IPS-NIHi7 (cell line): ENCODE measurements at regions not wholly inside any gene's neighbourhood (a gene's known extent, or its start where the extent isn't known, plus 50 kb on each side); places are given as distances from the start of the nearest gene placed in this dataset.
"Not testable (repeated sequence)": the region's sequence is repeated elsewhere in the genome, so short reads cannot be mapped to it uniquely, and the experiment has no call there.

ENCODE experiments used
- DNase-seq: peaks from one replicate; pipeline ENCODE4 v3.0.0; 2012; ENCODE audit warnings: mixed read lengths; ENCODE audit errors: extremely low spot score

DNA sequence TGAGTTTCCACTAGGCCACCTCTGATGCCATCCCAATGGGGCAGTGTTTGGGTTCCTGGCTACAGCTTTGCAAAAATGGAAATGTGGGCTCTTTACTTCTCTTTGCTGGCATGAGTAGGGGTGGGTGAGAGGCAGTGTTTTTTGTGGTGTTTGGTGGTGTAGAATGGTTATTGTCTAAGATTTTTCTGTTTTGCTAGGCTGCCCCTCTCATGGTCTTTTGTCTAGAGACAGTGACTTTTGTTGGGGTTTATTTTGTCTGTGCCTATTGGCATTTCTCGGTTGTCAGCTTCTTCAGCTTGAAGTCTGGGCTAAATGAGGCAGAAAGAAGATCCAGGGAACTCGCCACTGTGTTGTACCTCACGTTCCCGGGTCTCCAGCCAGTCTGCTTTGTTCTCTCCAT is 112.1 kb downstream of the CENPF start:
- no peak for DNase-seq

DNA sequence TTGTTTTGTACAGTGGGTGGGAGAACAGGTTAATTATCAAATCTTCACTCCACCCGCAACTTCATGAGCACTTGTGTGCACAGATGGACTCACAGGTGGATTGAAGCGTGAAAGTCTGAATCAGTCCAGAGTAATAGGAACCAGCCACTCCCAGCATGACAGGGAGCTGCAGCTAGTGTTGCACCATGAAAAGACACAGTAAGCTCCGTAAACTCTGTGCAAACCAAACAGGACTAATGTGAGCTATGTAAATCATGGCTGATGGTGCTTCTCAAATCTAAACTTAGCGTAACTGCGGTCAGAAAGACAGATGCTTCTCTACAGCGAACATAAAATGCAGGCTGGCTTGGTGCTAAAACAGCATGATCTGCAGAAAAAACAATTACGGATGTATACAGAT is 114.4 kb downstream of the CENPF start:
- no peak for DNase-seq

DNA sequence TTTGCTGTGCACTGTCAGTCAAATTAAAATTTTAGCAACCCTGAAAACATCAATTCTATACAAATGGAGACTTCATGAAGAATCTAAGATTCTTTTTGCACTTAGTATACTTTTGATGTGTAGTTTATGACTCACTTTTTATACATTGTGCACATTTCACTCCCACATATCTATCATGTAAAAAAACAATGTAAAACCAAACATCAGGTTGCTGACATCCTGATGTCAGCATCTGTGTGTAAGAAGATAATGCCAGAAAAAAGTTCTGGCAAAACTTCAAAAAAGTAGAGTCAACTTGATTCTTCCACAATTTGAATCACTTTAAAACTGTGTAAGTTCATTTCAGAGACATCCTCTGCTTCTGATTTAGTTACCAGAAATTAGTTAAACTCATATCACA is 115.7 kb downstream of the CENPF start:
- no peak for DNase-seq

DNA sequence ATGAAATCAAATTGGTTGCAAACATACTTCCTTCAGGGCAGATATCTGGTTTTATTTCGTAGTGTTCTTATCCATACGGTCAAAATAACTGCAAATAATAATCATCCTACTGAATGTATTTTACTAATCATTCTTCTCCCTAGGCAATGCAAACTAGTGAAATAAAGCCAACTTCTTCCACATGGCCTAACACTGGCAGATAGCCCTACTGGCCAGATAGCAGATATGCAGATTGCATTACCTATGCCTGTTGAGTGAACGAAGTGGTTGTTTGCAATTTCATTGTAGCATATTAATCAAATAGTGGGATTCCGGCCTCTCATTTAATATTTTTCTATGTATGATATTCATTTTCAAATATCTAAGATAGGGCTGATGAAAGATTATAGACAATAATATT is 116.2 kb downstream of the CENPF start:
- DNase-seq = peak; percentile 28

DNA sequence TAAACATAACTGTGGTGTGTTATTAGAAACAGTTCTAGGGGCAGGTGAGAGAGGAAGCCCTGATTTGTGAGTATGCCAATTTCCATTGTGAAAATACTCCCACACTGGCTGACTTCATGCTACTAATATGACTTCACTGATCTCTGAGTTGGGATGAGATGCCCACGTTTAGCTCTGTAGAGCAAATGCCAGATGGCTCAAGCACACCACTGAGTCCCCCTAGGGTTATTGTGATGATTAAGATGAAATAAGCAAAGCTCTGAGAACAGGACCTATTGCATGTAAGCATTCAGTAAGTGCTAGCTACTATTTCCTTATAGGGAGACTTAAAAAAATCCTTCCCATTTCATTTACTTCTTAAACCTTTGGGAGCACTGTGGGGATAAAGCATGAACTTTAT is 117.6 kb downstream of the CENPF start:
- no peak for DNase-seq

DNA sequence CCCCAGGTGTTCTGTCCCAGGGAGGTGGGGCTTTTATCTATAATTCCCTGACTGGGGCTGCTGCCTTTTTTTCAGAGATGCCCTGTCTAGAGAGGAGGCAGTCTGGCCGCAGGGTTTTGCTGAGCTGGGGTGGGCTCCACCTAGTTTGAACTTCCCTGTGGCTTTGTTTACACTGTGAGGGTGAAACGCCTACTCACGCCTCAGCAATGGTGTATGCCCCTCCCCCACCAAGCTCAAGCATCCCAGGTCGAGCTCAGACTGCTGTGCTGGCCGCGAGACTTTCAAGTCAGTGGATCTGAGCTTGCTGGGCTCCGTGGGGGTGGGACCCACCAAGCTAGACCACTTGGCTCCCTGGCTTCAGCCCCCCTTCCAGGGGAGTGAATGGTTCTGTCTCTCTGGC is 124.3 kb downstream of the CENPF start:
- DNase-seq = peak; percentile 18

DNA sequence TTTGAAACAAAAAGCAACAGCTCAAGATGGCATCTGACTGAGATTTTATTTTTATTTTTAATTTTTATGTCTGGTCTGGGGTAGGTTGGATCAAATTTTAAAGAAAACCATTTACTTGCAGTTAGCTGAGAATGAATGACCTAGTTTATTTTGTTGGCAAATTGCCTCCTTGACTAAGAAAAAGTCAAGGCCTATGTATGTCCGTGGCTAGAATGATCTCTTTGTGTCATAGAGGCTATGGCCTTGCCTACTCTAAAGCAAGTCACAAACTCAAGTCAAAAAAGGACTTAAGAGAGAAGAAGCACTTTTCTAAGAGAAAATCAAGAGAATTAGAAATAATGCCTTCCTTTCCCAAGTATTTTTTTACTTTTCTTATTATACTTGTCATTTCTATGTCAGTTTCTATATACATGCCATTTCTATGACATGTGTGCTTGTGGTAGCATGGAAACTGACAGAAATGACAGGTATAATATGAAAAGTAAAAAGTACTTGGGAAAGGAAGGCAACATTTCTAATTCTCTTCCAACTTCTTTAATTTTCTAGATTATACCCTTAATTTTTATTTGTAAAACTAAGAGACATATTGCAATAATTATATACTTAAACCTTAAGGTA is 136.7 kb downstream of the CENPF start:
- DNase-seq = no peak

DNA sequence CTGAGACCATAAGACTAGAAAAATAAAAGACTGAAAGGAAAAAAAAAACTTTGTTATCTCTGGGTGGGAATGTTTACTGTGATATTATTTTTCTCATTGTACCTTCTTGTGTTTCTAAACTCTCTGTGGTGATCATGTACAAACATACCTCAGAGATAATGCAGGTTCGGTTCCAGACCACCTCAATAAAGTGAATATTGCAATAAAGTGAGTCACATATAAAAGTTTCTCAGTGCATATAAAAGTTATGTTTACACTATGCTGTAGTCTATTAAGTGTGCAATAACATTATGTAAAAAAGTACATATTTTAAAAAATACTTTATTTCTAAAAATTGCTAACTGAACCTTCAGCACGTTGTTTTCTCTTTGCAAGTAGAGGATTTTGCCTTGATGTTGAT is 137.5 kb downstream of the CENPF start:
- DNase-seq = no peak

DNA sequence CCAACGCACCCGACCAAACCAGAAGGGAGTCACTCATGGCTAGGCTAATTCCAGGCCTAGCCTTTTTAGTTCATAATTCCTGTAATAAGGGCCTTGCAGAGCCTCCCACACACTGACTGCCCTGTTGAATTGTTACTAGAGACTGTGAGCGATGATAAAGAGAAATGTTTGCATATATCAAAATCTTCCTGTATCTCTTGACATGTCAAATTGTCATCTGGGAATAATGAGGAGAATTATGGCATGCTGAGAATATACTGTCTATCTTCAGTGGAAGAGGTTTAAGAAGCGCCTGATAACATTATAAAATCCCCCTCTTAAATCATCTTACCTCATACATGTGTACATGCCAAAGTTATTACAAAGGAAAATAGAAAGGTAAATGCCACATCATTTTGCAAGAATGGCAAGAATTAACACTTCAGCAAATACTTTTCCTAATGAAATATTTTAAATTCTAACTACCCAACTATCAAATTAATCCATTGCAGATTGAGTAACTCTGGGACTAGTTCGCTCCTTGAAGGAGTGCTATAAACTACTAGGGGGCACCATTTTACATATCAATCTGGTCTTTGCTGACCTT is 144.1 kb downstream of the CENPF start:
- DNase-seq = no peak

DNA sequence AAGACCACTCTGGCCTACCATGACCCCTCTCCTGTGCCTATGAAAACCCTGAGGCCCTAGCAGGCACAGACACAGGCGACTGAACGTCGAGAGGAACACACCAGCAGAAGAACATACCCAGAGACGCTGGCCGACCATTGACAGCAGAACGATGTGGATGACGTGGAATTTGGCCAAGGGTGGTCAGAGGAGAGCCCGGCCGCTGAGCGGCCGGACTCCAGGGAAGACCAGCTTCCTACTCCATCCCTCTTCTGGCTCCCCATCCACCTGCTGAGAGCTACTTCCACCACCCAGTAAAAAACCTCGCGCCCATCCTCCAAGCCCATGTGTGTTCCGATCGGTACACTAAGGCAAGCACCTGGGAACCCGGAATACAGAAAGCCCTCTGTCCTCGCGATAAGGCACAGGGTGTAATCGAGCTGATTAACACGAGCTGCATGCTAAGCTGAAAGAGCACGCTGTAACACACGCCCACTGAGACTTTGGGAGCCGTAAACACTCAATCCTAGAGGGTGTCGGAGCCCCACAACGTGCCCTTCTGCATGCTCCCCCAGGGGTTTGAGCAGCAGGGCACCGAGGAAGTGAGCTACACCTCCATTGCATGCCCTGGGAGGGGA is 150.3 kb downstream of the CENPF start:
- DNase-seq = no peak

DNA sequence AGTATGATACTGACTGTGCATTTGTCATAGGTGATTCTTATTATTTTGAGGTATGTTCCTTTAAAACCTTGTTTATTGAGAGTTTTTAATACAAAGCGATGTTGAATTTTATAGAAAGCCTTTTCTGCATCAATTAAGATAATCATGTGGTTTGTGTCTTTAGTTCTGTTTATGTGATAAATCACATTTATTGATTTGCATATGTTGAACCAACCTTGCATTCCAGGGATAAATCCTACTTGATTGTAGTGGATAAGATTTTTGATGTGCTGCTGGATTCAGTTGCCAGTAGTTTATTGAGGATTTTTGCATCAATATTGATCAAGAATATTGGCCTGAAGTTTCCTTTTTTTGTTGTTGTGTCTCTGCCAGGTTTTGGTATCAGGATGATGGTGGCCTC is 158.0 kb downstream of the CENPF start:
- no peak for DNase-seq

DNA sequence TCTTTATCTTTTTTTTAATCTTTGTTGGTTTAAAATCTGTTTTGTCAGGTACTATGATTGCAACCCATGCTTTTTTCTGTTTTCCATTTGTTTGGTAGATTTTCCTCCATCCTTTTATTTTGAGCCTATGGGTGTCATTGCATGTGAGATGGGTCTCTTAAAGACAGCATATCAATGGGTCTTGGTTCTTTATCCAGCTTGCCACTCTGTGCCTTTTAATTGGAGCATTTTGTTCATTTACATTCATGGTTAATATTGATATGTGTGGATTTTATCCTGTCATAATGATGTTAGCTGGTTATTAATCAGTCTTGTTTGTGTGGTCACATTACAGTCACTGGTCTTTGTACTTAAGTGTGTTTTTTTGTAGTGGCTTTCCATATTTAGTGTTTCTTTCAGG is 159.9 kb downstream of the CENPF start:
- DNase-seq = no peak

DNA sequence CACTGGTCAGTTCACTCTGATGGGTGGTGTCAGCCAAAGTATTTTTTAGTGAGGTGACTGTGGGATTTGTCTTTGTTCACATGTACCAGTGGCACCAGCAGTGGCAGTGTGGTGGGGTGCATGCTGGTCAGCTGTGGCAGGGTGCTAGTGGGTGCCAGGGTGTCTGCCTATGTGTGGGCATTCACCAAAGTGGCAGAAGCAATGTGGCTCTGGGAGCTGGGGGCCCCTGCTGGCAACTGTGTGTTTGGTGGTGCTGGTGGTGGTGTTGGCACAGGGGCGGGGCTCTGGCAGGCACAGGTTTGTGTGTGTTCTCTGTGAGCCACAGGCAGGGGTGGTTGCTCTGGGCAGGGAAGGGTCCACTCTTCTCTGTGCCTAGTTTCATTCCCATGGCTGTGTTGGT is 161.5 kb downstream of the CENPF start:
- DNase-seq = no peak

DNA sequence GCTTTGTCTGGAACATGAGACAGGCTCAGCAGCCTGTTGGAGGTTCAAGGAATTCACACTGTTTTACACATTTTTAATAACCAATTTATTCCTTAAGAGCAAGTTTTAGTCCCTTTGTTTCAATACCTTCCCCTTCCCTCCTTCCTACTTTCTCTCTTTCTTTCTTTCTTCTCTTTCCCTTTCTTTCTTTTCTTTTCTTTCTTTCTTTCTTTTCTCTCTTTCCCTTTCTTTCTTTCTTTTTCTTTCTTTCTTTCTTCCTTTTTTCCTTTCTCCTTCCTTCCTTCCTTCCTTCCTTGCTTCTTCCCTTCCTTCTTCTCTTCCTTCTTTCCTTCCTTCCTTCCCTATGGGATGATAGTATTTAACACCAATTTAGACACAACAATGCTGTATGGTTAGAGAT is 164.2 kb downstream of the CENPF start:
- no peak for DNase-seq

DNA sequence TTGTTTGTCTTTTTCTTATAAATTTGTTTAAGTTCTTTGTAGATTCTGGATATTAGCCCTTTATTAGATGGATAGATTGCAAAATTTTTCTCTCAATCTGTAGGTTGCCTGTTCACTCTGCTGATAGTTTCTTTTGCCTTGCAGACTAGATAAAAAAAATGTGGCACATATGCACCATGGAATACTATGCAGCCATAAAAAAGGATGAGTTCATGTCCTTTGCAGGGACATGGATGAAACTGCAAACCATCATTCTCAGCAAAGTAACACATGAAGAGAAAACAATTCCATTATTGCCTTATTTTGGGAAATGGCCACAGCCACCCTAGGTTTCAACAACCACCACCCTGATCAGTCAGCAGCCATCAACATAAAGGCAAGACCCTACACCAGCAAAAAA is 166.7 kb downstream of the CENPF start:
- DNase-seq = not testable (repeated sequence)

DNA sequence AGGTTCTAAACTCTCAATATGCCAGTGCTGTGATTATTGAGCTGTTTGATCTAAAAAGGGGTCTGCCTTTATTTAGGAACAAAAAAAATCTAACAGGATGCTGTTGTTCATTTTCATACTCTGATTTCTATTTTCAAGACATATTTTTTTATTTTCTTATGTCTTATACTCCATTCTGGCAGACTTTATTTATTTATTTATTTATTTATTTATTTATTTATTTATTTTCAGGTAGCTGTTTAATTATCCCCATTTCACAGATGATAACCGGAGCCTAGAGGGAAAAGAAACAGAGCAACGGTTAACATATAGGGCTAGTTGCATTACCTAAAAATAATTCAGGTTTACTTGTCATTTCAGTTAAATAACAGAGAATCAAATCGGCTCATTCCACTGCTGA is 174.4 kb downstream of the CENPF start:
- DNase-seq = no peak

DNA sequence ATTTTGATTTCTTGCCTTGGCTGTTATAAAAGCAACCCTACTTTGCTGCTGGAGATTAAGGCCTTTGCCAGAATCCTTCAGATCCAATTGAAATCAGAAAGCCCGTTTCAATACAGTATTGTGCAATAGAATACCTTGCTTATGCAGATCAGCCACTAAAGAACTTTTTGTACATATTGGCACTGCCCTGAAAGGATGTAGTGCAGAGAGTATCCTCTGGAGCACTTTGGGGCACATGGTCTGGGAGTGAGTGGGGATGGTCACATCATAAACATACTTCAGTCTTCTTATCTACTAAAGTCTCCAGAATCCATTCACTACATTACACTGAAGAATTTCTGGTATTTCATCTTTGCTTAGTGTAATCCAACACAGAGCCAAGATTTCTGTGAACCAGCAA is 189.0 kb downstream of the CENPF start:
- no peak for DNase-seq

DNA sequence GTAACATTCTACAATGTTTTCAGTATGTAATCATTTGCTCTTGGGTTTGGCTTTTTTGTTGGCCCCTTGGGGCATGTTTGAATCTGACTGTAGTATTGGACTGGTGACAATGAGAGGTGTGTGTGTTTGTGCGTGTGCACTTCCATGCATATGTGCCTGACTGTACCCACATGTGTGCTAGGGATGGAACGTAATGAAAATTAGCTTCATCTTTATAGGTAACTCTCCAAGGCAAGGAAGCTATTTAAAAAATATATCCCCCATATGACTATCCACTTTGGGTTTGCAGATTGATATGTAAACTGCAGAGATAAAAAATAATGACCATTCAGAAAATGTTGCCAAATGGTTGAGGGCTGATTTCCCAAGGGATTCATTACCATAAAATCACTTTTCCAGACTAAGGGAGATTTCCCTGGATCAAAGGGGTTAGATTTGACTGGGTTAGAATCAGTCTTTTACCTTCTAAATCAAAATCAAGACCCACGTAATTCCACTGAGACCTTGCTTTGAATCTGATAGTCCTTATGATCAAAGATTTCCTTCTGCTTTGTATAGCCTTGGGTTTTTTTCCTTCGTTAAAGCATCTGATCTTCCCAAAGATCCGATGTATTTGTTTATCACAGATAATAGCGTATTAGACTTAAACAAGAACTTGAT is 189.7 kb downstream of the CENPF start:
- DNase-seq = no peak

DNA sequence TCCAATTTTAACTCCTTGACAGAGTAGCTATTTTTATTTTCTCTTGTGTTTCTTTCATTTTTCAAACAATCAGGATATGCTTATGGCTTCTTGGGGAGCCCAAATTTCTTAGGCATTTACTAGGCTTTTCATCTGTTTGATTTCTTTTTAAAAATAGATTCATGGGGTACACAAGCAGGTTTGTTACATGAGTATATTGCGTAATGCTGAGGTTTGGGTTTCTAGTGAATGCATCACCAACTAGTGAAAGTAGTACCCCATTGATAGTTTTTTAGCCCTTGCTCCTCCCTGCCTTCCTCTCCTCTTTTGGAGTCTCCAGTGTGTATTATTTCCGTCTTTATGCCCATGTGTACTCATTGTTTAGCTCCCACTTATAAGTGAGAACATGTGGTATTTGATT is 190.7 kb downstream of the CENPF start:
- no peak for DNase-seq

DNA sequence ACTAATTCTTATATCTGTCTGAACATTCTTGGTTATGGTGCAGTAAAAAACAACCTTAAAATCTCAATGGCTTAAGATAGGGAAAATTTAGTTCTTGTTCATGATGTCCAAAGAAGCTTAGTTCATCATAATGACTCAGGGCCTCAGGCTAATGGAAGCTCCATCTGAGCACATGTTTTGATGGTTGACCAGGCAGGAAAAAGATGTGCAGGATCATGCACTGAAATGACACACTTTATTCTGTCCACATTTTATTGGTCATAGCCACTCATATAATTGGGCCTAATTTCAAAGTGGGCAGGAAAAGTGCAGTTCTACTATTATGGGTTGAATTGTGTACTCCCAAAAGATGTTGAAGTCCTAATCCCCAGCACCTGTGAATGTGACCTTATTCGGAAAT is 198.2 kb downstream of the CENPF start:
- DNase-seq = no peak

DNA sequence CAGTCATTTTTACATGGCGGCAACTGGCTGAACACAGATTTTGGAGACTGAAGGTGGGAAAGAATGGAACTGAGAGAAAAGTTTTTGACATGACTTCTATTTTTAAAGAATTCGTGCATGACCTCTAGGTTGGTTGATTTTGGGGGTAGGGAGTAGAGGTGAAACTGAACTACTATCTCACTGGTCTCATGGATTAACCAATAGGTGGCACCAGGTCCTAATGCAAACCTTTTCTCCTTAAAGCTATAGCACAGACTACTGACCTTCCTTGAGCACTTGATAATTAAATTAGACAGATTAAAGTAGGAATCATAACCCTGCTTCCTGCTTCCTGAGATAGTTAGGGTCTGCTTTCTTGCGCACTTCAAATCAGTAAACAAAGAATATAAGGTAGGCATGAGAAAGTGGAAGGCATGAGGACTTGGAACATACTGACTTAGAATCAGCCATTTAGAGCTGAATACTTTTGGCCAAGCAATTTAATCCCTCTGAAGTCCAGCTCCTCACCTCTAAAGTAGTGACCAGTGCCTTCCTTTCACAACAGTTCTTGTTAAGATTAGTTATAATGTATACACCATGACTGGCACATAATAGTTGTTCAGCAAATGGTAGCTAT is 206.0 kb downstream of the CENPF start:
- DNase-seq = peak; percentile 45

DNA sequence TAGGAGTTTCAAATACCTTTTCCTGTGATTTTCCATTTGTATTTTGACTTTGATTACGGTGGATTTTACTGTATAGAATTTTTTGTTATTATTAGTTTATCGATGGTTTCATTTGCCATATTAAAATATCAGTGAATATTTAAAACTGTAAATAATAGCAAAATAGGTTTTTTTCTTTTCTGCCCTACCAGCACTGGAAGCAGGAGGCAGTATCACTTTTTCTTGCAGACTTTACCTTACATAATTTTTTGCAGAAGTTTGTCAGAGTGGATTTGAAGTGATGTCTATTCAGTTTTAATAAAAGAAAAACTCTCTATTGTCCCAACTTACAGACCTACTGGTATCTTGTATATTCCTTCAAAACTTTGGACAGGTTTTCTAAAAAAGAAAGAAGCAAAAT is 213.6 kb downstream of the CENPF start:
- DNase-seq = no peak
